HCEC 1CT (cell line): ENCODE measurements at regions not wholly inside any gene's neighbourhood (a gene's known extent, or its start where the extent isn't known, plus 50 kb on each side); places are given as distances from the start of the nearest gene placed in this dataset.

Experiments used
- DNase-seq: peaks from one replicate; pipeline ENCODE4 v3.0.0-alpha.2; 2017

DNA sequence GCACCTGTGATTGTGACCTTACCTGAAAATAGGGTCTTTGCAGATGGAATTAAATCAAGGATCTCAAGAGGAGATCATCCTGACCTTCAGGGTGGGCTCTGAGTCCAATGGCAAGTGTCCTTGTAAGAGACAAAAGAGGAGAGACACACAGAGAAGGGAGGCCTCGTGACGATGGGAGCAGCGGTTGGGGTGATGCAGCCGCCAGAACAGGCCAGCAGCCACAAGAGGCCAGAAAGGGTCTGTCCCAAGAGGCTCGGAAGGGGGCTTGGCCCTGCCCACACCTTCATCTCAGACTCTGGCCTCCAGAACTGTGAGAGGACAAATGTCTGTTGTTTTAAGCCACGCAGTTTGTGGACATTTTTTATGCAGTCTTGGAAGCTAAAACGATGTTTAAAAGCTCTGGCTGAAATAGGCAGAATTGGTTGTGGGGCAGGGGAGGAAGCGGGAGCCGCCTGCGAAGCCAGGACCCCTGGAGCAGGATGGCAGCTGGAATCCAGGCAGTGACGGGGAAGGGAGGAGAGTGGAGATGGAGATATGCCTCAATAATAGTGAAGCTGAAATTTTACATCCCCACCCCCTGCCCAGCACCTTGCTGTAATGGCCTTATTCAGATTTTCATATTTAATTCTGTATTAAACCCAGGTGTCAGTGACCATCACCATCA, 216.4 kb downstream of the ANKRD60 start:
- DNase-seq: no peak

DNA sequence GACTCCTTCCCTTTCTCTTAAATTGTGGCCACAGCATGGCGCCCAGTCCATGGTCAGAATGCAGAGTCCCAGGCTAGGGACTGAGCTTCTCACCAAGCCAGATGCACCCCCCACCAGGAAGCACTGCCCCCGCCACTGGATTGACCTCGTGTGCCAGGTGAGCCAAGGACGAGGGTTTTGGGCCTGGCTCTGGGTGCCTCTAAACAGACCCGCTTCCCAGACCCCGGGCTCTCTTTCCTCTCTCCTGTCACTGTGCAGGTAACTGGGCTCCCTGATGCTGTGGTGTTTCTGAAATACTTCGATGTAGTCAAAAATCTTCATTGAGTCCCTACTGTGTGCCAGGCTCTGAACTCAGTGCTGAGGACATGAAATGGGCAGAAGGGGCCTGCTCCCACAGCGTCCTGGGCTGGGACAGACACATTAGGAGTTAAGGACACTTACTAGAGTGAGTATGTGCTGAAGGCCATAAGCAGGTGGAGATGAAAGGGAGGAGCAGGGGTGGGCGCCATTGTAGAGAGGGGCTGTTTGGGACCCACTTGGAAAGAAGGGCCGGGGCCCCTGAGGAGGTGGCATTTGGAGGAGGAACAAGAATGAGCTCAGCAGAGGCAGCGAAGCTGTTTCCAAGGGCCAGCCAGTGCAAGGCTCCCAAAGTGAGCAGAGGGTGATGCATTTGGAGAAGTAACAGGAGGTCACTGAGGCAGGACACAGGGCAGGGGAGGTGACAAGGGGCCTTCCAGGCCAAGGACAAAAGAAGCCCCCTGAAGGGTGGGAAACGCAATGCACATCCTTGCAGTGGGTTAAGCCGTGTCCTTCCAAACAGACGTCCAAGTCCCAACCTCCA, 217.1 kb downstream of the ANKRD60 start:
- DNase-seq: no peak

GRCh38 chr20:58010666-58011065, 217.8 kb downstream of the ANKRD60 start:
- no peak for DNase-seq

DNA sequence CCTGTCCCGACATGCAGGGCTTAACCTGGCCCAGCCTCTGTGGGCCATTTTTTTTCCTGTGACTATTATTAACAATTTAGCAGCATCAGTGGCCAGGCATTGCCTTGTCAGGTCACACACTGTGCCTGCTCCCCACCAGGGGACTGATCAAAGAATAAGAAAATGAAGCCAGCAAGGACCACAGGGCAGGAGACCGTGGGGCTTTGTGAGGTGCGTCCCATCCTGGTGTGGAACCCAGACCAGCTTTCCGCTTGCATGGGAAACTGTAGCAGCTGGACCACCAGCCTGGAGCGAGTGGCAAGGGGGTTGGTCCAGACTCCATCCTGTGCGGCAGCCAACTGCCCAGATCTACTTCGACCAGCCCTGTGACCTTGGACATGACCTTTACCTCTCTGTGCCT, 218.3 kb downstream of the ANKRD60 start:
- DNase-seq: no peak

DNA sequence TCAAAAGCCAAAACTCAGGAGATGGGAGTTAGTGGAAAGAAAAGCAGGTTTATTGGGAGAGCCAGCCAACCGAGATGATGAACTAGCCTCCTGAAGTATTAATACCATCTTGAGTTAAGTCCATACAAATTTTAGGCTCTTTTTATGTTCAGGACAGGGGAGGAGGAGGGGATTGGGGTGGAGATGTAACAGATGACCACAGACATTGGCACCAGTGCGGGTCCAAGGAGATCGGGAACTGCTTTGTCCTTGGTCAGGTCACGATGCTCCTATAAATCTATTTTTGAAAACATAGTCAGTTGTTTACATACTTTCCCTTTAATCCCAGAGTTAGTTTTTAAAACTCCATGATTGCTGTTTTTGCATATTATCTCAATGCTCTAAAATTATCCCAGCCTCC, 219.6 kb downstream of the ANKRD60 start:
- DNase-seq: no peak

- no peak for DNase-seq
These were observed 220.0 kb downstream of the ANKRD60 start for GRCh38 chr20:58008413-58008812.

- no peak for DNase-seq
These were observed 220.5 kb downstream of the ANKRD60 start for GRCh38 chr20:58007947-58008346.

DNA sequence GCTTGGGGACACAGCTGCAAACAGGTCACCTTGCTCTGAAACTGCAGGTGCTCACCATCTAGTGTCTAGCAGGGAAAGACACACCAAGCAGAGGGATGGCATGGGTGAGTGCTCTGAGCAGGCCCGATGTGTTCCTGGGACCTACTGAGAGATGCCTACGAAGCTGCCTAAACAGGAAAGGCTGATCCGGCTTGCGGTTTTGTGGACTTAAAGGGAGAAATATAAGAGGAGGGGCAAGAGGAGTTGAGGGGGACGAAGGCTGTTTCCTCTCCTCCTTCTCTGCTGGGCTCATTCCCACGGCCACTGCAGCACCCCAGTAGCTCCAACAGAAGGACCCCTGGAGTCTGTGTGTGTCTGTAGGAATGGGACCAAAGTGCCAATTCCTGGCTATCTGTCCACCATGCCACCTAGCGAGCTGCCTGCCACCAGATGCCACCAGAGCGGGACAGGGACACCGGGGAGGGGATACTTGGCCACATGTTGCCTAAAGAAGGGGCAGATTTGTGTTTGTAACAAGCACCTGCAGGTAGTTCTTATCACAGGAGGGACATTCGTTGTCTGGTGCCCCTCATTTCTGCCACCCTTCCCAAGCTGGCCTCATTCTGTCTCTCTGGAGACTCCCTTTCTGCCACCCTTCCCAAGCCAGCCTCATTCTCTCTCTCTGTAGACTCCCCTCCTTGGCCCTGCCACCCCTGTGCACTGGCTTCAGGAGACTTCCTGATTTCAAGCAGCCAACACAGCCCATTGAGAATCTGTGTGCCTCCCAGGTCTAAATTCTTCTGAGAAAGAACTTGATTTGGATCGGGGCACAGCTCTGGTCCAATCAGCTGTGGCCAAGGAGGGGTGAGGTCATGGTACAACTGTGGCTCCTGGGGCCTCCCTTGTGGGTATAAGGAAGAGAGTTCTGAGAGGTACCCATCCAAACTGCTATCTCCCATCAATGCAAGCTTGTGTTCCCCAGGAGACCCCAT, 221.8 kb downstream of the ANKRD60 start:
- no peak for DNase-seq

GRCh38 chr20:58005581-58006345, 222.7 kb downstream of the ANKRD60 start:
- DNase-seq: no peak

DNA sequence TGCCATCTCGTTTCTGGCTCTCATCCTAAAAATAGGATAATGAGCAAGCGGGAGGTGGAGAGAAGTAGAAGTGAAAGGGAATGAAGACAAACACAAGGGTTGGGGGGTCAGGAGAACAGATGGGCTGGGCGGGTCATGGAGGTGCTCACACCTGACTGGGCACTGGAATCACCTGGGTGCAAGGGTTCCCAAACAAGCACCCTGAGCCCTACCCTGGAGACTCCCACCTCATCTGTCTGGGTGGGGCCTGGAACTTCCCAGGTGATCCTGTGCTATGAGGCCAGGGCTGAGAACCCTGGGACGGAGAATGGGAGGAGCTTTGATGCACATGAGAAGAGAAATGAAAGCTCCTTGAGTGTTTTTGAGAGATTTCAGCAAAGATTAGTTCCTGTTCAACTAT, 223.6 kb downstream of the ANKRD60 start:
- DNase-seq: no peak

- DNase-seq: no peak
These were observed 224.3 kb downstream of the ANKRD60 start for GRCh38 chr20:58004146-58004545.

- no peak for DNase-seq
These were observed 224.9 kb downstream of the ANKRD60 start for GRCh38 chr20:58003525-58003924.

- no peak for DNase-seq
These were observed 225.6 kb downstream of the ANKRD60 start for GRCh38 chr20:58002901-58003300.

DNA sequence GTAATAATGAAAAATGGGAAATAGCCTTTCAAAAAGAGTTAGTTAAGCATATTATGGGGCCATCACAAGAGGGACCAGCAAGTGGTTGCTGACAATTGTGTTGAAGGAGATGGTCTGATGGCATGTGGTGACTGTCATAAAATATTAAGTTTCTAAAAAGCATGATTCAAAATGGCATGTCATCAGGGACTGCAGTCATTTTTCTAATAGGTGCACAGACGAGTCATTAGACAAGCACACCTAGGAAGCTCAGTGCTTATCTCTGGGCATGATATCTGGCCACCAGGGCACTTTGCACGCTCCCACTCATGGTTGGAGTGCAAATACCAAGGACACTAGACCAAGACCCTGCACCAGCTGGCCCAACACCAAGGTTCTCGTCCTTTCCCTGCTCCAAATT, 226.5 kb downstream of the ANKRD60 start:
- DNase-seq: no peak

DNA sequence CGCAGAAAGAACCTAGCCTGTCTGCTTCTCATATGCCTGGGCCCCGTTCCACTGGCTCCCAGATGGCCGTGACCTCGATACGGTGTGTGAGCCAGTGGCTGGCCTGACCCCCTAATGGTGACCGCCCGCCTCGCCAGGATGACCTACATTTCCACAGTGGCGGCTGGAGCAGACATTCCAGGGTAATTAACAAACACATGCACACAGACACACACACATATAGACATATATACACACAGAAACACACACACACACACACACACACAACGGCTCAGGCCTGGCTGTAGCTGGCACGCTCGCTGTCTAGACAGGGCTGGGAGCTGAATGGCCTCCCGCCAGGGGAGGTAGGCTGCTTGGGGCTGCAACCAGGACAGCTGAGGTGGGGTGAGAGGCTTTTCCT, 227.1 kb downstream of the ANKRD60 start:
- DNase-seq: no peak

GRCh38 chr20:58000861-58001260, 227.6 kb downstream of the ANKRD60 start:
- no peak for DNase-seq

- DNase-seq: no peak
These were observed 228.9 kb downstream of the ANKRD60 start for GRCh38 chr20:57999465-58000111.

DNA sequence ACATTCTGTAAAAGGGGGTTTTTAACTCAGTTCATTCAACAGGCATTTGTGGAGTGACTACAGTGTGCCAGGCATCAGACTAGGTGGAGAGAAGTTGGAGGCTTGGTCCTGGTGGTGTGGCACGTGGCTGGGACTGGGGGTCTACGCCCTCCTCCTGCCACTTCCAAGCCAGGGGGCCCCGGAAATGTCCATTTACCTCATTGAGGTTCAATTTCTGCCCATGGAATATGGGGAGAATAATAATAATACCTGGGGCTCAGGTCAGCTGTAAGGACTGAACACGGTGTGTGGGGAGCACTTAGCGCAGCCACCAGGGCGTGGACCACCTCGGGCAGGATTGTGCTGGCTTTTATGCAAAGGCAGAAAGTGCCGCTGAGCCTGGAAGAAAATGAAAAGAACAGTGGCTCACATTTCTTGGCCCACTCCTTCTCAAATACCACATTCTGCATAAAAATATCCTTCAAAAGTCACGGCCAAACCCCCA, 229.4 kb downstream of the ANKRD60 start:
- no peak for DNase-seq

DNA sequence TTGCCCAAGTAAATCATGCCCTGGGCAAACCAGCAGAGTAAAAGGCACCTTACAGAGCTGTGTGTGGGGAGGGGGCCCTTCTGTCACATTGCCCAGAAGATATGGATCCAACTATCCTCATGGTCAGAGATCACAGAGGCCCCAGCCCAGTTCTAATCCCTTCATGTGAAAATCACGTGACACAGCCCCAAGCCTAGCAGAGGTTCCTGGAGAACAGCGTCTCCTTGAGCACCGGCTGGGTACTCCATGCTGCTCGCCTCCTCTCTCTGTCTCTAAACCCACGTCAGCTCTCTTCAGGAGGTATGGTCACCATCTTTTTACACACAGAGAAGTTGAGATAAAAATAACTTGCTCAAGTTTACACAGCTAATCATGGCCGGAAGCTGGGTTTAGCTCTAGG, 230.2 kb downstream of the ANKRD60 start:
- DNase-seq: no peak

GRCh38 chr20:57996936-57997890, 231.2 kb downstream of the ANKRD60 start:
- DNase-seq: no peak

DNA sequence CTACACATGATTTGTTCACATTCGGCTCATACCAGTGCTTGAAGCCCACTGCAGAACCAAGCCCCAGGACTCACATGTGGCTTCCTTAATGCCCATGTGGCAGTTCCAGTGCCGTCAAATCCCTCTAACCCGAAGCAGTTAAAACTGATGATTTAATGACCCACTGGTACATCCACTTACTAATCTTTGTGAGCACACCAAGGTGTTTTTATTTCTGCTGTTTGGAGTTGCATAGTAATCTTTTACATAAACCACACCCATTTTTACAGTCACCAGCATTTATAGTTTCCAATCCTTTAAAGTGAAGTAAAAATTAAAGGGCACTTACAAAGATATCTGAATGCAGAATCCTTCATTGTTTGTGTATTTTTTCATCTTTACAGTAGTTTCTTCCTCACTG, 232.0 kb downstream of the ANKRD60 start:
- no peak for DNase-seq
